HG02970 (cell line): ENCODE measurements at regions not wholly inside any gene's neighbourhood (a gene's known extent, or its start where the extent isn't known, plus 50 kb on each side); places are given as distances from the start of the nearest gene placed in this dataset.

Source experiments
- ATAC-seq: cut with Tn5 transposase; IDR thresholded peaks from one replicate; pipeline ENCODE4 v1.9.1; 2021; ENCODE audit warnings: mild to moderate bottlenecking, moderate library complexity, moderate number of reproducible peaks; ENCODE audit not compliant: unreplicated experiment, low FRiP score

- ATAC-seq = no peak
These were observed 169.4 kb upstream of the TAB2 start for GRCh38 chr6:149147938-149148718.

- ATAC-seq = no peak
These were observed 167.9 kb upstream of the TAB2 start for GRCh38 chr6:149149653-149150052.

GRCh38 chr6:149150301-149150700 lies 167.2 kb upstream of the TAB2 start:
- no peak for ATAC-seq

- ATAC-seq = no peak
These were observed 166.6 kb upstream of the TAB2 start for GRCh38 chr6:149150801-149151398.

GRCh38 chr6:149152521-149152920 lies 165.0 kb upstream of the TAB2 start:
- ATAC-seq = no peak

GRCh38 chr6:149153100-149153499 lies 164.4 kb upstream of the TAB2 start:
- ATAC-seq = no peak

GRCh38 chr6:149153693-149154092 lies 163.8 kb upstream of the TAB2 start:
- no peak for ATAC-seq

- ATAC-seq = no peak
These were observed 163.2 kb upstream of the TAB2 start for GRCh38 chr6:149154261-149154821.

GRCh38 chr6:149157126-149157525 lies 160.4 kb upstream of the TAB2 start:
- no peak for ATAC-seq

GRCh38 chr6:149158076-149158475 lies 159.4 kb upstream of the TAB2 start:
- no peak for ATAC-seq

- ATAC-seq = no peak
These were observed 156.6 kb upstream of the TAB2 start for GRCh38 chr6:149160943-149161342.

- no peak for ATAC-seq
These were observed 154.6 kb upstream of the TAB2 start for GRCh38 chr6:149162924-149163323.

GRCh38 chr6:149164199-149164750 lies 153.2 kb upstream of the TAB2 start:
- ATAC-seq = no peak

GRCh38 chr6:149166336-149166735 lies 151.2 kb upstream of the TAB2 start:
- ATAC-seq = no peak

- no peak for ATAC-seq
These were observed 150.8 kb upstream of the TAB2 start for GRCh38 chr6:149166747-149167146.

- no peak for ATAC-seq
These were observed 148.5 kb upstream of the TAB2 start for GRCh38 chr6:149168968-149169367.

GRCh38 chr6:149169761-149170511 lies 147.6 kb upstream of the TAB2 start:
- ATAC-seq = no peak

GRCh38 chr6:149170564-149171452 lies 146.7 kb upstream of the TAB2 start:
- no peak for ATAC-seq

GRCh38 chr6:149173222-149173621 lies 144.3 kb upstream of the TAB2 start:
- ATAC-seq = no peak

- ATAC-seq = no peak
These were observed 142.6 kb upstream of the TAB2 start for GRCh38 chr6:149174962-149175361.
